HUES64 (cell line): ENCODE measurements at regions not wholly inside any gene's neighbourhood (a gene's known extent, or its start where the extent isn't known, plus 50 kb on each side); places are given as distances from the start of the nearest gene placed in this dataset.

Experiments used
- H3K27ac ChIP-seq: 2 replicates; pipeline ENCODE4 v1.7.0; 2013; ENCODE audit warnings: low read depth, low read length, inconsistent platforms
- H3K27me3 ChIP-seq: 2 replicates; pipeline ENCODE4 v1.6.1; 2013; ENCODE audit warnings: mild to moderate bottlenecking, low read length; ENCODE audit not compliant: insufficient read depth
- H3K36me3 ChIP-seq: 2 replicates; pipeline ENCODE4 v1.6.1; 2013; ENCODE audit warnings: mild to moderate bottlenecking, low read length; ENCODE audit not compliant: insufficient read depth
- H3K4me1 ChIP-seq: 2 replicates; pipeline ENCODE4 v1.6.1; 2013; ENCODE audit warnings: mild to moderate bottlenecking, low read length, moderate library complexity; ENCODE audit not compliant: insufficient read depth
- H3K4me3 ChIP-seq: 2 replicates; pipeline ENCODE4 v1.5.1; 2013; ENCODE audit warnings: mild to moderate bottlenecking, low read length, moderate library complexity
- H3K9ac ChIP-seq: 2 replicates; pipeline ENCODE4 v1.6.1; 2013; ENCODE audit warnings: mild to moderate bottlenecking, low read depth, low read length
- H3K9me3 ChIP-seq: 2 replicates; pipeline ENCODE4 v1.6.1; 2013; ENCODE audit warnings: low read depth, low read length; ENCODE audit not compliant: insufficient read depth
- WGBS: fragments of 150-250, 120-280 bp; methylation state at CpG from one replicate; pipeline ENCODE4 v1.1.7; 2013; ENCODE audit warnings: missing lambda C conversion rate; 5-methylcytosine and 5-hydroxymethylcytosine counted together

DNA sequence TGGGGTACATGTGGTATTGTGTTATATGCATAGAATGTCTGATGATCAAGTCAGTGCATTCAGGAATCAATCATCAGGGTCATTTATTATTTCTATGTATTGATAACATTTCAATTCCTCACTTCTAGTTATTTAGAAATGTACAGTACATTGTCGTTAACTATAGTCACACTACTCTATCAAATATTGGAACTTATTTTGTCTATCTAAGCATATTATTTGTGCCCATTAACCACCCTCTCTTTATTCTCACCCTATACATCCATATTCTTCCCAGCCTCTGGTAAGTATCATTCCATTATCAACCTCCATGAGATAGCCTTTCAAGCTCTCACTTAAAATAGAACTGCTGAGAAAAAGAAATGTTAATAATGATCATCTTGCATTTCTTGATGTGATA is 596.5 kb upstream of the POT1 start:
- 91% methylated on average over 1 of the region's 1 CpG for WGBS

DNA sequence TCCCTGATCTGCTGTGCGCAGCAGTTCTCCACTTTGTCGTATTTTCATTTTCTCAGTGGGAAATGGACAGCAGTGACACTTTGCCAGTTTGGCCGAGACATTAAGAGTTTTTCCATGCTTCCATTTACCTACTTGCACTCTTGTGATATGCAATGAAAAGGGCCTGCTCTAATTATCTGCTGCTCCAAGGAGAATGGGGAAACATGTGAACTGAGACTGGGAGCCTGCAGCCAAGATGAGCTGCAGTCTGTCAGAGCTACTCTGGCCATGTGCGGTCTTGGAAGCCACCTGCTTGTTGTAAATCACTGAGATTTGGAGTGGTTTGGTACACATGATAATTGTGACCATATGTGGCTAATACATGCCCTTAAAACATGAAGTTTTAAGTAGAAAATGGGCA is 586.6 kb upstream of the POT1 start:
- 94% methylated on average over 4 of the region's 4 CpGs for WGBS
- Histone ChIP-seq H3K27me3 (no peaks in the 10 kb centered on the region), H3K9me3 (no peaks in the 10 kb centered on the region), H3K4me1 (no peaks in the 10 kb centered on the region), H3K36me3 (no peaks in the 10 kb centered on the region), H3K27ac (no peak overlapping the region), H3K4me3 (no peak overlapping the region), H3K9ac (no peak overlapping the region)

More for the DNA sequence above, 596.5 kb upstream of the POT1 start:
- Histone ChIP-seq H3K9ac (no peak overlapping the region), H3K27me3 (no peaks in the 10 kb centered on the region), H3K27ac (no peak overlapping the region), H3K4me3 (no peak overlapping the region), H3K4me1 (no peaks in the 10 kb centered on the region), H3K9me3 (no peaks in the 10 kb centered on the region), H3K36me3 (no peaks in the 10 kb centered on the region)

DNA sequence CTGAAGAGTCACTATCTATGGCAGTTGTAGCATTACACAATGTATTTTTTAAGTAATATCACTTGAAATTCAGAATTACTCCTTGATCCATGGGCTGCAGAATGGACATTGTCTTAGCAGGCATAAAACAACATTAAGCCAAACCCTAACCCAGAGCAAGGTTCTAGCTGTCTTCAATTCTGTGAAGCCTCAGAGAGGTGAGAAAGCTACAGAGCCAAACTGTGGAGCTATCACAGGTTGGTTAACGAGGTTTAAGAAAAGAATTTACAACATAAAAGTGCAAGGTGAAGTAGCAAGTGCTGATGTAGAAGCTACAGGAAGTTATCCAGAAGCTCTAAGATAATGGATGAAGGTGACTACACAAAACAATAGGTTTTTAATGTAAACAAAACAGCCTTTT is 582.7 kb upstream of the POT1 start:
- 87% methylated on average over 1 of the region's 1 CpG for WGBS

DNA sequence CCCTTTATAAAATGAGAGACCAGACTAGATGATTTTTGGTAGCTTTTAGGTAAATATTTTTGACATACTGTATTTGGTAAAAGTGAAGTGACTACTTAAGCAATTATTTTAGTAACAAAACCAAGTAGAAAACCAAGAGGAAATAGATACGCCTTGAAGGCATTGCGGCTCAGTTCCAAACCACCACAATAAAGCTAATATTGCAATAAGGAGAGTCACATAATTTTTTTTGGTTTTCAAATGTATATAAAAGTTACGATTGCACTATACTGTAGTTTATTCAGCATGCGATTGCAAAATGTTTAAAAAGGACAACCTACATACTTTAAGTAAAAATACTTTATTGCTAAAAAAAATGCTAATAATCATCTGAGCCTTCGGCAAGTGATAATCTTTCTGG is 581.7 kb upstream of the POT1 start:
- Histone ChIP-seq H3K9ac (no peak overlapping the region), H3K4me1 (peaks cover under 1% of the 10 kb centered on the region; the same call in 1 of the 2 replicates), H3K4me3 (no peak overlapping the region), H3K9me3 (no peaks in the 10 kb centered on the region), H3K27me3 (no peaks in the 10 kb centered on the region), H3K36me3 (no peaks in the 10 kb centered on the region), H3K27ac (no peak overlapping the region)
- 95% methylated on average over 2 of the region's 5 CpGs for WGBS

More for the DNA sequence above, 582.7 kb upstream of the POT1 start:
- H3K27me3 ChIP-seq, result no peaks in the 10 kb centered on the region
- H3K9ac ChIP-seq, result no peak overlapping the region
- no peaks in the 10 kb centered on the region for H3K9me3 ChIP-seq
- no peak overlapping the region for H3K4me3 ChIP-seq
- no peaks in the 10 kb centered on the region for H3K36me3 ChIP-seq
- no peak overlapping the region for H3K27ac ChIP-seq
- H3K4me1 ChIP-seq, result no peaks in the 10 kb centered on the region

DNA sequence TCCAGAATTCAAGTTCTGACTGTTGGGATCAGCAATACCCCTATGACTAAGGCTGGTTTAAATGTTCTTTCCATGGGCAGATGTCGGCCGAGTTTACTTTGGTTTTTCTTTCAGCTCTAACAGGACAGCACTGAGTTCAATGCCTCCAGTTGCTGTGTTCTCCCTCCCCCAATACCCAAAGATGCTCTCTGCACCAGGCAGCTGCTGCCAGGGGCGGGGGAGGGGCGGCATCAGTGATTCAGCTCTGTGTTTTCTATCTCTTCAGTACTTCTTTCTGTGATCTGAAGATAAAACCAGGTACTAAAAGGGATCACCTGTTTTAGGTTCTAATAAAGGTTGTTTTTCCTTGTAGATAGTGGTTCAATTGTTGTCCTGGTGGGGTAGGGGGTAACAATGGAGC is 576.7 kb upstream of the POT1 start:
- Histone ChIP-seq H3K9me3 (no peaks in the 10 kb centered on the region), H3K4me1 (peaks cover 18% of the 10 kb centered on the region; the same call in 1 of the 2 replicates), H3K27me3 (no peaks in the 10 kb centered on the region), H3K27ac (no peak overlapping the region), H3K36me3 (no peaks in the 10 kb centered on the region), H3K4me3 (no peak overlapping the region), H3K9ac (no peak overlapping the region)
- 79% methylated on average over 4 of the region's 4 CpGs for WGBS

DNA sequence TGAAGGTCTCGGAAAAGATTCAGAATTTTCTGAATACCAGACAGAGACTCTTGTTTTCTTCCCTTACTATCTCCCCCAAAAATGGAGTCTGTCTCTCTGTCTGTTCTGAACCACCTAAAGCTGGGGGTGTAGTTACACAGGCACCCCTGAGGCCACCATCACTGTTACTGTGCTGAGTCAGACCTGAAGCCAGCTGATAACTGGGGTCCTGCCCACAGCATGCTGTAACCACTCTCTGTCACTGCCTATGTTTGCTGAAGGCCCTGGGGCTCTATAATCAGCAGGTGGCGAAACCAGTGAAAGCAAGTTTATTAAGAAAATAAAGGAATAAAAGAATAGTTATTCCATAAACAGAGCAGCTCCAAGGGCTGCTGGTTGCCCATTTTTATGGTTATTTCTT is 575.2 kb upstream of the POT1 start:
- Histone ChIP-seq H3K4me3 (no peak overlapping the region), H3K27me3 (no peaks in the 10 kb centered on the region), H3K9me3 (0 out of 2 replicates have a peak, but pooled peaks cover 1% of the 10 kb centered on the region), H3K9ac (no peak overlapping the region), H3K27ac (no peak overlapping the region), H3K36me3 (no peaks in the 10 kb centered on the region), H3K4me1 (peaks cover 18% of the 10 kb centered on the region; the same call in 1 of the 2 replicates)
- WGBS, result 82% methylated on average over 2 of the region's 2 CpGs

DNA sequence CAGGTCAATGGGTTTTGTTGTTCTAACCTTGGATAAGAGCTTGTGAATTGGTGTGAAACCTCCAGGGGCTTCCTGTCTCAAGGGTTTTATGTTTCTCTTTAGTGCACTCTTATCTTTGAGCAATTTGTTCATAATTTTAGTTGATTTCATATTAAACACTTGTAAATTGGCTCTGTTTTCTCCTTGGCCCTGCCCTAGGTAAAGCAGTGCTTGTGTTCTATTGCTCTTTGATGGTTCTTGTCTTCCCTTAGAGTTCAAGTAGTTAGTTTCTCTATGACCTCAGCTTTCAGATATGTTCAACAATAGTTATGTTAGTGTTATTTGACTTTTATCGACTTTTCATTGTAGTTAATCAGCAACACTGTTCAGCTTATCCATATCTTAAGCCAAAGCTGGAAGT is 566.4 kb upstream of the POT1 start:
- H3K36me3 ChIP-seq, result no peaks in the 10 kb centered on the region
- no peaks in the 10 kb centered on the region for H3K27me3 ChIP-seq
- 0 out of 2 replicates have a peak, but pooled peaks cover 4% of the 10 kb centered on the region for H3K9me3 ChIP-seq
- H3K27ac ChIP-seq, result no peak overlapping the region
- H3K9ac ChIP-seq, result no peak overlapping the region
- no CpG with 5 or more reads among the region's 1 CpG for WGBS
- H3K4me3 ChIP-seq, result no peak overlapping the region
- H3K4me1 ChIP-seq, result no peaks in the 10 kb centered on the region

DNA sequence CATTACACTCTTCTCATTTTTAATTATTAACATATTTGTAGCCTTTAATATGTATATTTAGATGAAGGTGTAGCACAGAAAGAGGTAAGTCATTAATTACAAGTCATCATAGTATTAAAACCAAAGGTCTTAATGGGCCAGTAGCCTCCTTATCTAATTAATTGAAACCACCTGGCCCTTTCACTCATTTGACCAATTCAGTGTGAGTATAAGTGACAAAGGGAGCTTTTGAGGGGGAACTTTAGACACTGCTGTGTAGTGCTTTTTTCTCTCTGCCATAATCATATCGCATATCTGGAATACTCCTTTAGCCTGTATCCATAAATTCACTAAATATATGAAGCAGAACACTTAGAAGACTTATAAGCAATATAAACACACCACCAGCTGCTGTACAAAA is 562.9 kb upstream of the POT1 start:
- no peaks in the 10 kb centered on the region for H3K36me3 ChIP-seq
- no peaks in the 10 kb centered on the region for H3K27me3 ChIP-seq
- no peaks in the 10 kb centered on the region for H3K9me3 ChIP-seq
- no peaks in the 10 kb centered on the region for H3K4me1 ChIP-seq
- WGBS, result 60% methylated on average over 1 of the region's 1 CpG
- no peak overlapping the region for H3K4me3 ChIP-seq
- H3K9ac ChIP-seq, result no peak overlapping the region
- no peak overlapping the region for H3K27ac ChIP-seq

DNA sequence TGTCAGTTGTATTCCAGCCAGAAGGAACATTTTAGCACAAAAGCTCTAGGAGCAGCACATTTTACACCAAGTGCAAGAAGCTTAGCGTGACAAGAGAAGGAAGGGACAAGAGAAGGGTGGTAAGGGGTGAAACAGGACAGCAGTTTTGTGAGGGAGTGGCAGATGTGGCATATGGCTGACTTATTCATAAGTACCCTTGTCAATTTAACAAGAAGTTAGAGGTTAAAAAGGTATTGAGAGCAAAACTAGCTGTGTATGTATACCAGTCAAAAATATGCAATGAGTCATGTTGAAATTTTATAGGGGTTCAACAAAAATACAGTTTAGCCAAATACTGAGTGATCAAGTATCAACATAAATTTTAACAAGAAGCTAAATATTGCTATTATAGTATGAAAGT is 561.5 kb upstream of the POT1 start:
- no peaks in the 10 kb centered on the region for H3K4me1 ChIP-seq
- no peak overlapping the region for H3K27ac ChIP-seq
- H3K9ac ChIP-seq, result no peak overlapping the region
- H3K9me3 ChIP-seq, result no peaks in the 10 kb centered on the region
- 88% methylated on average over 1 of the region's 1 CpG for WGBS
- no peak overlapping the region for H3K4me3 ChIP-seq
- H3K27me3 ChIP-seq, result no peaks in the 10 kb centered on the region
- no peaks in the 10 kb centered on the region for H3K36me3 ChIP-seq

DNA sequence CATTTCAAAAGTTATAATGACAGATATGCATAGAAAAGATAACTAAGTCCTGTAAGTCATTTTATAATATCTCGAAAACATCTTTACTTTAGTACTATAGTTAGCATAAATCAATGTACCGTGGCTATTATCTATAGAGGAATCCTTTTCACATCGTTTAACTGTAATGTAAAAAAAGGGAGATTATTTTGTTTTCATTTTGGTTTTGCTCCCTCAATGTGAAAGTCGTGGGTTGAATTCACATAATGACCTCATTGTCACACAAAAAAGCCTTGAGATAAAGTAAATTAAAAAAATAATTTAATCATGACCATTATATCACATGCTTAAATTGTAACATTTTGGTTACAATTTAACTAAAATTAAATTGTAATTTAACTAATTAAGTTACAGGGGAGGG is 560.5 kb upstream of the POT1 start:
- no peak overlapping the region for H3K27ac ChIP-seq
- H3K9me3 ChIP-seq, result no peaks in the 10 kb centered on the region
- H3K27me3 ChIP-seq, result no peaks in the 10 kb centered on the region
- H3K9ac ChIP-seq, result no peak overlapping the region
- no peaks in the 10 kb centered on the region for H3K4me1 ChIP-seq
- no peaks in the 10 kb centered on the region for H3K36me3 ChIP-seq
- H3K4me3 ChIP-seq, result no peak overlapping the region
- 100% methylated on average over 1 of the region's 4 CpGs for WGBS

DNA sequence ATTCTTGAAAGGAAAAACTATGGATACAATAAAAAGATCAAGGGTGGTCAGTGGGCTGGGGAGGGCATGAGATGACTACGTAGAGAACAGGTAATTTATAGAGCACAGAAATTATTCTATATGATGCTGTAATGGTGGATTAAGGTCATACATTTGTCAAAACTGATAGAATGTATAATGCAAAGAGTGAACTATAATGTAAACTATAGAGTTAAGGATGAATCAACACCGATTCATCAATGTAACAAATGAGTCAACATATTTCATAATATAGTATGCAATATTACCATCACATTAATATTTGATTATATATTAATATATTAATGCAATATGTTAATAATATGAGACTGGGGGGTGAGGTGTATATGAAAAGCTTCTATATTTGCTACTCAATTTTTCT is 555.6 kb upstream of the POT1 start:
- Histone ChIP-seq H3K4me1 (no peaks in the 10 kb centered on the region), H3K9me3 (no peaks in the 10 kb centered on the region), H3K27ac (no peak overlapping the region), H3K4me3 (no peak overlapping the region), H3K27me3 (no peaks in the 10 kb centered on the region), H3K36me3 (no peaks in the 10 kb centered on the region), H3K9ac (no peak overlapping the region)
- WGBS, result 90% methylated on average over 1 of the region's 2 CpGs

DNA sequence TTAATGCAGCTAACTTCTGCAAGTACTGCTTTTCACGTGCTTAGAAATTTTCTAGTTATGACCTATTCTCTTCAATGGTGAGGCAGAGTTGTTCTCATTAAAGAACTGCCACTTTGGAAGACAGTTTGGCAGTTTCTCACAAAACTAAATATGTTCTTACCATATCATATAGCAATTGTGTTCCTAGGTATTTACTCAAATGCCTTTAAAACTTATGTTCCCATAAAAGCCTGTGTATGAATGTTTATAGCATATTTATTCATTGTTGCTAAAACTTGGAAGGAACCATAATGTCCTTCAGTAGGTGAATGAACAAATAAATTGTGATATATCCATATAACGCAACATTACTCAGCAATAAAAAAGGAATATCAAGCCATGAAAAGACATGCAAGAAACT is 555.1 kb upstream of the POT1 start:
- Histone ChIP-seq H3K27me3 (no peaks in the 10 kb centered on the region), H3K27ac (no peak overlapping the region), H3K9ac (no peak overlapping the region), H3K4me3 (no peak overlapping the region), H3K4me1 (no peaks in the 10 kb centered on the region), H3K36me3 (no peaks in the 10 kb centered on the region), H3K9me3 (no peaks in the 10 kb centered on the region)
- 100% methylated on average over 1 of the region's 2 CpGs for WGBS
